ENCODE measurements at regions not wholly inside any gene's neighbourhood (a gene's known extent, or its start where the extent isn't known, plus 50 kb on each side); places are given as distances from the start of the nearest gene placed in this dataset.

DNA sequence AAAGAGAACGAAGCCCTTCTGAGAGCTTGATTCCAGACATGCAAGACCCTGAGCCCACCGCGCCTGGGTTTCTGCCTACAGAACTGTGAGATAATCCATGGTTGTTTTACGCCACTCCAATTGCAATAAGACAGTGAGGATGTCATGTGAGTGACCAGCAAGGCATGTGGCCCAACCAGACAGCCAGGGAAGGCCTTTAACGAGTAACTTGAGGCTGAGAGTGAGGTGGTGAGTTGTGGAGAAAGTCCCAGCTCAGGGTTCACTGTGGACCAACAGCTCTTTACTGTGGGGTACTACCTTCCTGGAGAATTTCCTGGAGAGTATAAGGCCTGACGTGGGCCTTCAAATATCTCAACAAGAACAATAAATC lies 153.9 kb downstream of the ETS2 start:
- no peak for TF ChIP-seq POLR2A (IDR thresholded peaks at IDR 0.05)
- TF ChIP-seq, protein P1, sequence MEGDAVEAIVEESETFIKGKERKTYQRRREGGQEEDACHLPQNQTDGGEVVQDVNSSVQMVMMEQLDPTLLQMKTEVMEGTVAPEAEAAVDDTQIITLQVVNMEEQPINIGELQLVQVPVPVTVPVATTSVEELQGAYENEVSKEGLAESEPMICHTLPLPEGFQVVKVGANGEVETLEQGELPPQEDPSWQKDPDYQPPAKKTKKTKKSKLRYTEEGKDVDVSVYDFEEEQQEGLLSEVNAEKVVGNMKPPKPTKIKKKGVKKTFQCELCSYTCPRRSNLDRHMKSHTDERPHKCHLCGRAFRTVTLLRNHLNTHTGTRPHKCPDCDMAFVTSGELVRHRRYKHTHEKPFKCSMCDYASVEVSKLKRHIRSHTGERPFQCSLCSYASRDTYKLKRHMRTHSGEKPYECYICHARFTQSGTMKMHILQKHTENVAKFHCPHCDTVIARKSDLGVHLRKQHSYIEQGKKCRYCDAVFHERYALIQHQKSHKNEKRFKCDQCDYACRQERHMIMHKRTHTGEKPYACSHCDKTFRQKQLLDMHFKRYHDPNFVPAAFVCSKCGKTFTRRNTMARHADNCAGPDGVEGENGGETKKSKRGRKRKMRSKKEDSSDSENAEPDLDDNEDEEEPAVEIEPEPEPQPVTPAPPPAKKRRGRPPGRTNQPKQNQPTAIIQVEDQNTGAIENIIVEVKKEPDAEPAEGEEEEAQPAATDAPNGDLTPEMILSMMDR (IDR thresholded peaks at IDR 0.05), result no peak
- TF ChIP-seq EP300 (IDR thresholded peaks at IDR 0.05), result no peak
- no peak for TF ChIP-seq POLR2AphosphoS5 (IDR thresholded peaks at IDR 0.05)

All from sigmoid colon (tissue), 4 donors.